GM12892 (cell line): ENCODE measurements at regions not wholly inside any gene's neighbourhood (a gene's known extent, or its start where the extent isn't known, plus 50 kb on each side); places are given as distances from the start of the nearest gene placed in this dataset.

Experiments used
- POLR2AphosphoS5 ChIP-seq: IDR thresholded peaks from 2 replicates; pipeline ENCODE4 v1.6.1; 2011; ENCODE audit warnings: low read depth, low read length, control low read depth
- TAF1 ChIP-seq: IDR thresholded peaks from 2 replicates; pipeline ENCODE4 v1.6.1; 2011; ENCODE audit warnings: low read depth, mild to moderate bottlenecking, control low read depth, low read length, borderline replicate concordance

DNA sequence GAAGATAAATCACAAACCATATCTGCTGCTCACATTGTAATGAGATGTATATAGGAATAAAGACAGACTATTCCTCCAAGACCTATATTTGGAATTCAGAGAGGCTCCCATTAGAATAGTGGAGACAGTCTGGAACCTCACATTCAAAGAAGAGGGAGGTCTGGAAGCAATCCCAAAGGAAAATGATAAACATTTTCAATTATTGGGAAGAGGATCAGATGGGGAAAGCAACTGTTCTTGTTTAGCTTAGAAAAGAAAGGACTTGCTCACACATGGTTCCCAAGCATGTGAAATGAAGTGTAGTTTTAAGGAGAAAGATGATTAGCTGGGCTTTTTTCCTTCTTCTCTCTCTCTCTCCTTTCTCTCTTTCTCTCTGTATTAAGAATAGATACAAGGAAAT lies 193.0 kb upstream of the LMNTD1 start:
- no peak for TF ChIP-seq TAF1
- TF ChIP-seq POLR2AphosphoS5 = no peak
